GM12878 (cell line): ENCODE measurements at regions not wholly inside any gene's neighbourhood (a gene's known extent, or its start where the extent isn't known, plus 50 kb on each side); places are given as distances from the start of the nearest gene placed in this dataset.

Experiments
- ATAC-seq: fragments of 200-7000 bp; cut with Tn5 transposase; 3 replicates; pipeline ENCODE4 v1.9.1; 2020; ENCODE audit warnings: mild to moderate bottlenecking, moderate library complexity
- BruUV-seq: library from RNA; stranded (reverse); fragments of 400-500 nt; replicated peaks from 2 replicates; lab custom pipeline; 2021; lab: Mats Ljungman, UMichigan
- CTCF ChIA-PET: fragments of 300-600 bp; sonication (Branson Sonifier 250); formaldehyde crosslinking; extraction: SDS; loops from one replicate; lab custom pipeline; 2021; ENCODE audit warnings: inconsistent platforms; lab: Yijun Ruan, JAX
- POLR2A ChIA-PET: fragments of 350-600 bp; formaldehyde crosslinking; extraction: SDS; loops from one replicate; lab custom pipeline; 2021; ENCODE audit warnings: inconsistent platforms; lab: Charles Lee
- RAD21 ChIA-PET: fragments of 300-600 bp; sonication (Branson Sonifier 250); formaldehyde crosslinking; loops from one replicate; lab custom pipeline; 2023; ENCODE audit warnings: antibody characterized with exemption; ENCODE audit not compliant: unreplicated experiment; lab: Charles Lee
- SMC1A ChIA-PET: fragments of 300-600 bp; sonication (Branson Sonifier 250); formaldehyde crosslinking; loops from one replicate; lab custom pipeline; 2023; ENCODE audit not compliant: unreplicated experiment, uncharacterized antibody; lab: Charles Lee
- DNase-seq: peaks from one replicate; pipeline ENCODE4 v3.0.0-alpha.2; 2011; ENCODE audit warnings: low read depth, low spot score
- FAIRE-seq: peaks from 3 replicates; lab custom pipeline; 2011; peaks lifted over from hg19 to GRCh38; lab: Jason Lieb, UNC
- H2AFZ ChIP-seq: 2 replicates; pipeline ENCODE4 v1.6.0; 2011; ENCODE audit warnings: low read depth, low read length, control low read depth; ENCODE audit not compliant: control insufficient read depth
- H3K27ac ChIP-seq: 2 replicates; pipeline ENCODE4 v1.5.1; 2011; ENCODE audit warnings: control low read depth; ENCODE audit not compliant: control insufficient read depth, insufficient read depth
- H3K27me3 ChIP-seq, 2 experiments: replicated peaks in 1 of 2; 2 replicates each; pipeline versions ENCODE4 v1.6.0 to v1.6.1; 2011; ENCODE audit warnings: low read length in 1 of 2; ENCODE audit not compliant: control insufficient read depth in 2 of 2, insufficient read depth in 2 of 2
- H3K36me3 ChIP-seq, 2 experiments: 2 replicates each; pipeline ENCODE4 v1.5.1; 2011; ENCODE audit warnings: low read length in 1 of 2; ENCODE audit not compliant: control insufficient read depth in 2 of 2, insufficient read depth in 2 of 2
- H3K4me1 ChIP-seq: 2 replicates; pipeline ENCODE4 v1.6.1; 2011; ENCODE audit warnings: mild to moderate bottlenecking, low read length, moderate library complexity, mixed read lengths; ENCODE audit not compliant: control insufficient read depth, insufficient read depth
- H3K4me2 ChIP-seq: 2 replicates; pipeline ENCODE4 v1.6.0; 2011; ENCODE audit warnings: control low read depth; ENCODE audit not compliant: control insufficient read depth, insufficient read depth
- H3K4me3 ChIP-seq: fragments of 200-600 bp; sonication (generic); 2 replicates; pipeline ENCODE4 v1.5.1; 2016
- H3K79me2 ChIP-seq: 2 replicates; pipeline ENCODE4 v1.6.0; 2011; ENCODE audit warnings: low read length; ENCODE audit not compliant: control insufficient read depth, insufficient read depth
- H3K9ac ChIP-seq: 2 replicates; pipeline ENCODE4 v1.8.0; 2011; ENCODE audit warnings: low read length, control low read depth, mixed read lengths; ENCODE audit not compliant: control insufficient read depth, insufficient read depth
- H3K9me3 ChIP-seq: replicated peaks from 3 replicates; pipeline ENCODE4 v1.5.1; 2011; ENCODE audit warnings: mild to moderate bottlenecking, low read length; ENCODE audit not compliant: control insufficient read depth, insufficient read depth
- H4K20me1 ChIP-seq: 2 replicates; pipeline ENCODE4 v1.6.0; 2011; ENCODE audit not compliant: control insufficient read depth, insufficient read depth
- CHD4 ChIP-seq: fragments of 200-600 bp; sonication (generic); IDR thresholded peaks from 2 replicates; pipeline ENCODE4 v1.6.1; 2016; ENCODE audit warnings: mild to moderate bottlenecking
- CREB1 ChIP-seq: IDR thresholded peaks from 2 replicates; pipeline ENCODE4 v1.6.1; 2012; ENCODE audit warnings: low read depth, mild to moderate bottlenecking, inconsistent platforms
- DPF2 ChIP-seq: fragments of 450-650 bp; IDR thresholded peaks from 2 replicates; pipeline ENCODE4 v1.6.1; 2017; ENCODE audit warnings: mild to moderate bottlenecking
- ESRRA ChIP-seq: IDR thresholded peaks from 2 replicates; pipeline ENCODE4 v1.6.1; 2012; ENCODE audit warnings: mild to moderate bottlenecking, low read length, improper control_type of control experiment
- KAT2A ChIP-seq: conservative IDR thresholded peaks from 2 replicates; pipeline ENCODE4 v1.6.1; 2011; ENCODE audit warnings: low read depth, low read length; ENCODE audit not compliant: control insufficient read depth
- MTA2 ChIP-seq: fragments of 450-650 bp; IDR thresholded peaks from 2 replicates; pipeline ENCODE4 v1.6.1; 2016; ENCODE audit warnings: low read depth, mild to moderate bottlenecking, moderate library complexity
- NFIC ChIP-seq: IDR thresholded peaks from 2 replicates; pipeline ENCODE4 v1.6.1; 2012; ENCODE audit warnings: low read depth, mild to moderate bottlenecking, inconsistent platforms, low read length, moderate library complexity
- NFXL1 ChIP-seq: fragments of 450-650 bp; IDR thresholded peaks from 2 replicates; pipeline ENCODE4 v1.6.1; 2017; ENCODE audit warnings: antibody characterized with exemption, mild to moderate bottlenecking, borderline replicate concordance
- PML ChIP-seq: IDR thresholded peaks from 2 replicates; pipeline ENCODE4 v1.6.1; 2012; ENCODE audit warnings: low read length, inconsistent platforms
- POLR2AphosphoS5 ChIP-seq: IDR thresholded peaks from 2 replicates; pipeline ENCODE4 v1.6.1; 2011; ENCODE audit warnings: mild to moderate bottlenecking, low read length, inconsistent platforms
- RFX5 ChIP-seq: IDR thresholded peaks from 2 replicates; pipeline ENCODE4 v1.6.1; 2011; ENCODE audit warnings: low read depth, low read length, improper control_type of control experiment
- SMAD5 ChIP-seq: IDR thresholded peaks from 2 replicates; pipeline ENCODE4 v1.6.1; 2016; ENCODE audit warnings: antibody characterized with exemption, low read depth
- SMARCA5 ChIP-seq: fragments of 450-650 bp; IDR thresholded peaks from 2 replicates; pipeline ENCODE4 v1.6.1; 2017; ENCODE audit warnings: mild to moderate bottlenecking
- SPI1 ChIP-seq: IDR thresholded peaks from 2 replicates; pipeline ENCODE4 v1.6.1; 2011; ENCODE audit warnings: low read depth, mild to moderate bottlenecking, low read length, moderate library complexity, borderline replicate concordance; ENCODE audit not compliant: insufficient read depth
- SREBF2 ChIP-seq: IDR thresholded peaks from 2 replicates; pipeline ENCODE4 v1.6.1; 2012; ENCODE audit warnings: mild to moderate bottlenecking, low read length
- TAF1 ChIP-seq: IDR thresholded peaks from 2 replicates; pipeline ENCODE4 v1.6.1; 2011; ENCODE audit warnings: mild to moderate bottlenecking, low read depth, low read length, borderline replicate concordance
- WGBS: methylation state at CpG from one replicate; pipeline ENCODE4 v1.1.6; 2016; ENCODE audit warnings: low lambda C conversion rate; ENCODE audit not compliant: insufficient replicate concordance, insufficient coverage; ENCODE audit errors: missing lambda C conversion rate; 5-methylcytosine and 5-hydroxymethylcytosine counted together
- in situ Hi-C: fragments of 300-500 bp; cut with MboI; formaldehyde crosslinking; loops from 9 replicates; pipeline ENCODE4 v1.14.3; 2018; ENCODE audit warnings: mixed read lengths
- intact Hi-C: fragments of 100-400 bp; cut with micrococcal nuclease; formaldehyde crosslinking; loops from one replicate; pipeline ENCODE4 v1.14.2; 2022; ENCODE audit not compliant: unreplicated experiment

- Histone ChIP-seq H3K36me3 (no peaks in the 10 kb centered on the region), H3K9me3 (no peaks in the 10 kb centered on the region), H3K4me3 (no peak overlapping the region), H3K4me2 (no peak overlapping the region), H3K9ac (no peak overlapping the region), H3K27me3 (no peaks in the 10 kb centered on the region), H4K20me1 (no peaks in the 10 kb centered on the region), H3K79me2 (no peaks in the 10 kb centered on the region), H3K4me1 (no peaks in the 10 kb centered on the region), H3K27ac (no peak overlapping the region), H2AFZ (no peak overlapping the region)
- ChIA-PET CTCF (interaction anchor here (1.1 kb wide), 1 partner anchor 12 kb away, joined by 3 read pairs; no protein-coding TSS in a partner anchor), RAD21 (interaction anchor here (0.6 kb wide), 1 partner anchor 10 kb away, joined by 3 read pairs; no protein-coding TSS in a partner anchor), POLR2A (no interaction called here), SMC1A (interaction anchor here (1.0 to 2.1 kb wide), 5 partner anchors 9 to 23 kb away, joined by 3 to 10 read pairs (median 6); no protein-coding TSS in a partner anchor)
- DNase-seq, result no peak
- no peak for FAIRE-seq
- TF ChIP-seq CHD4 (no peak), NFXL1 (no peak), KAT2A (no peak), TAF1 (no peak), SREBF2 (no peak)
- intact Hi-C loops, result no loop called here
- in situ Hi-C loops, result no loop called here
- no peak for ATAC-seq
- 9% methylated on average over 3 of the region's 3 CpGs for WGBS
- BruUV-seq, result no TSS peak
These were observed 140.3 kb downstream of the NAA11 start for GRCh38 chr4:79185526-79186045.

- intact Hi-C loops, result no loop called here
- BruUV-seq, result no TSS peak
- ChIA-PET CTCF (no interaction called here), POLR2A (no interaction called here), RAD21 (interaction anchor here (1.3 kb wide), 1 partner anchor 716 kb away, joined by 3 read pairs; no protein-coding TSS in a partner anchor), SMC1A (interaction anchor here (0.8 to 2.1 kb wide), 6 partner anchors 8 to 142 kb away, joined by 3 to 10 read pairs (median 4); no protein-coding TSS in a partner anchor)
- Histone ChIP-seq H2AFZ (no peak overlapping the region; the same call in 1 of the 2 replicates), H3K9me3 (no peaks in the 10 kb centered on the region), H3K79me2 (no peaks in the 10 kb centered on the region), H3K4me1 (no peaks in the 10 kb centered on the region), H3K9ac (no peak overlapping the region), H4K20me1 (no peaks in the 10 kb centered on the region), H3K27me3 (no peaks in the 10 kb centered on the region), H3K4me2 (no peak overlapping the region), H3K4me3 (no peak overlapping the region), H3K27ac (no peak overlapping the region), H3K36me3 (no peaks in the 10 kb centered on the region)
- ATAC-seq (no peak), DNase-seq (no peak), FAIRE-seq (no peak)
- WGBS, result 31% methylated on average over 4 of the region's 4 CpGs
- in situ Hi-C loops, result no loop called here
- TF ChIP-seq RFX5 (no peak), SMARCA5 (no peak), POLR2AphosphoS5 (no peak), NFIC (no peak), DPF2 (no peak), SPI1 (no peak), CREB1 (no peak), MTA2 (no peak), SMAD5 (no peak), PML (no peak), ESRRA (no peak)
These were observed 141.4 kb downstream of the NAA11 start for GRCh38 chr4:79184476-79184875.
